ENCODE measurements at regions not wholly inside any gene's neighbourhood (a gene's known extent, or its start where the extent isn't known, plus 50 kb on each side); places are given as distances from the start of the nearest gene placed in this dataset.

- POLR2A ChIA-PET, result no interaction called here
- intact Hi-C loops (cut with micrococcal nuclease; ENCODE audit: unreplicated experiment) (no loop called here), in situ Hi-C loops (cut with HindIII; ENCODE audit: extremely low pct_ligation_motif_present, low pct_unique_long_range_greater_than_20kb) (no loop called here)
- Histone ChIP-seq H3K27ac (ENCODE audit: extremely low read length, insufficient read depth, low read length) (no peak overlapping the region), H3K4me2 (ENCODE audit: low read depth, low read length) (no peak overlapping the region), H3K27me3 (ENCODE audit: control insufficient read depth in 1 of 2, insufficient read depth in 2 of 2, low read length in 2 of 2) (no peaks in the 10 kb centered on the region; a peak in 1 of 5 replicates), H3K36me3 (replicated peaks in 1 of 2; ENCODE audit: control insufficient read depth in 1 of 2, insufficient read depth in 2 of 2, low read length in 2 of 2) (no peaks in the 10 kb centered on the region), H3K79me2 (ENCODE audit: insufficient read depth, low read length) (no peaks in the 10 kb centered on the region), H3K9ac (ENCODE audit: insufficient read depth, low read depth, low read length) (no peak overlapping the region), H3K4me1 (ENCODE audit: insufficient read depth, low read length) (no peaks in the 10 kb centered on the region), H4K20me1 (ENCODE audit: insufficient read depth, low read length) (no peaks in the 10 kb centered on the region), H2AFZ (ENCODE audit: low read length) (no peak overlapping the region), H3K4me3 (replicated peaks in 1 of 3; ENCODE audit: insufficient read depth in 1 of 3, low read depth in 2 of 3, low read length in 3 of 3) (no peak overlapping the region), H3K9me3 (ENCODE audit: low read length) (peaks cover 49% of the 10 kb centered on the region)
- ATAC-seq (no peak), FAIRE-seq (no peak), DNase-seq (ENCODE audit: low spot score) (no peak)
- CTCF ChIA-PET (ENCODE audit: low intra/inter-chr PET ratio, low total read pairs), result no interaction called here
- TF ChIP-seq MXD4 (CRISPR knock-in tag; IDR thresholded peaks at IDR 0.05), result no peak
- TF ChIP-seq MXD1 (CRISPR knock-in tag; IDR thresholded peaks at IDR 0.05), result no peak
- no peak for TF ChIP-seq KMT2B (CRISPR knock-in tag; IDR thresholded peaks at IDR 0.05)
- no peak for TF ChIP-seq U2AF2 (IDR thresholded peaks at IDR 0.05; ENCODE audit: low read depth, low read length)
- no peak for TF ChIP-seq ZNF430 (CRISPR knock-in tag; IDR thresholded peaks at IDR 0.05)
- no peak for TF ChIP-seq ZBTB38 (CRISPR knock-in tag; IDR thresholded peaks at IDR 0.05)
- no peak for TF ChIP-seq ATF7-NPFF (CRISPR knock-in tag; IDR thresholded peaks at IDR 0.05; ENCODE audit: low read depth)
- no TSS peak for BruUV-seq (replicated peaks)
Observed at GRCh38 chr11:42225664-42226063, 766.2 kb upstream of the LRRC4C start.

- in situ Hi-C loops (cut with HindIII; ENCODE audit: extremely low pct_ligation_motif_present, low pct_unique_long_range_greater_than_20kb), result no loop called here
- Histone ChIP-seq H3K4me3 (replicated peaks in 1 of 3; ENCODE audit: insufficient read depth in 1 of 3, low read depth in 2 of 3, low read length in 3 of 3) (no peak overlapping the region), H3K27ac (ENCODE audit: extremely low read length, insufficient read depth, low read length) (no peak overlapping the region), H3K4me2 (ENCODE audit: low read depth, low read length) (no peak overlapping the region), H3K4me1 (ENCODE audit: insufficient read depth, low read length) (no peaks in the 10 kb centered on the region), H2AFZ (ENCODE audit: low read length) (no peak overlapping the region), H4K20me1 (ENCODE audit: insufficient read depth, low read length) (no peaks in the 10 kb centered on the region), H3K79me2 (ENCODE audit: insufficient read depth, low read length) (no peaks in the 10 kb centered on the region), H3K9ac (ENCODE audit: insufficient read depth, low read depth, low read length) (no peak overlapping the region), H3K9me3 (ENCODE audit: low read length) (peaks cover 85% of the 10 kb centered on the region), H3K27me3 (ENCODE audit: control insufficient read depth in 1 of 2, insufficient read depth in 2 of 2, low read length in 2 of 2) (no peaks in the 10 kb centered on the region), H3K36me3 (replicated peaks in 1 of 2; ENCODE audit: control insufficient read depth in 1 of 2, insufficient read depth in 2 of 2, low read length in 2 of 2) (no peaks in the 10 kb centered on the region)
- no peak for TF ChIP-seq AHDC1 (CRISPR knock-in tag; IDR thresholded peaks at IDR 0.05; ENCODE audit: borderline replicate concordance)
- TF ChIP-seq HNF4G (IDR thresholded peaks at IDR 0.05; ENCODE audit: borderline replicate concordance, low read depth, low read length), result no peak
- no peak for TF ChIP-seq HNF4G (CRISPR knock-in tag; IDR thresholded peaks at IDR 0.05; ENCODE audit: borderline replicate concordance, low read depth)
- no peak for TF ChIP-seq ZNF800 (CRISPR knock-in tag; IDR thresholded peaks at IDR 0.05)
- no peak for TF ChIP-seq ZNF510 (CRISPR knock-in tag; IDR thresholded peaks at IDR 0.05; ENCODE audit: low read depth)
- no TSS peak for BruUV-seq (replicated peaks)
- no peak for ATAC-seq
- CTCF ChIA-PET (ENCODE audit: low intra/inter-chr PET ratio, low total read pairs), result no interaction called here
- FAIRE-seq, result no peak
- WGBS (ENCODE audit: low lambda C conversion rate), result under 1% methylated on average over 5 of the region's 5 CpGs
- intact Hi-C loops (cut with micrococcal nuclease; ENCODE audit: unreplicated experiment), result no loop called here
- POLR2A ChIA-PET, result no interaction called here
- no peak for DNase-seq (ENCODE audit: low spot score)
Observed at GRCh38 chr11:42232673-42233072, 773.2 kb upstream of the LRRC4C start.
